ENCODE measurements at regions not wholly inside any gene's neighbourhood (a gene's known extent, or its start where the extent isn't known, plus 50 kb on each side); places are given as distances from the start of the nearest gene placed in this dataset.
"Not testable (repeated sequence)": the region's sequence is repeated elsewhere in the genome, so short reads cannot be mapped to it uniquely, and the experiment has no call there.

DNA sequence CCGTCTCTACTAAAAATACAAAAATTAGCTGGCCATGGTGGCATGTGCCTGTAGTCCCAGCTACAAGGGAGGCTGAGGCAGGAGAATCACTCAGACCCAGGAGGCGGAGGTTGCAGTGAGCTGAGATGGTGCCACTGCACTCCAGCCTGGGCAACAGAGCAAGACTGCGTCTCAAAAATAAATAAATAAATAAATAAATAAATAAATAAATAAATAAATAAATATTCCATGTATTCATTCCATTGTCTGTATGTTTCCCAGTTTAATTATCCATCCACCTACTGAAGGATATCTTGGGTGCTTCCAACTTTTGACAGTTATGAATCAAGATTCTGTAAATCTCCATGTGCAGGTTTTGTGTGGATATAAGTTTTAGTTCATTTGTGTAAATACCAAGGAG, 397.4 kb upstream of the SLC35B3 start:
- not testable (repeated sequence) for DNase-seq (ENCODE audit: low read depth in 2 of 2)

- DNase-seq (ENCODE audit: low read depth in 2 of 2): no peak
Measured at GRCh38 chr6:8831366-8832152, 396.2 kb upstream of the SLC35B3 start.

- DNase-seq (ENCODE audit: low read depth in 2 of 2): no peak
Measured at GRCh38 chr6:8830794-8831193, 395.4 kb upstream of the SLC35B3 start.

GRCh38 chr6:8829796-8830195, 394.5 kb upstream of the SLC35B3 start:
- no peak for DNase-seq (ENCODE audit: low read depth in 2 of 2)

DNA sequence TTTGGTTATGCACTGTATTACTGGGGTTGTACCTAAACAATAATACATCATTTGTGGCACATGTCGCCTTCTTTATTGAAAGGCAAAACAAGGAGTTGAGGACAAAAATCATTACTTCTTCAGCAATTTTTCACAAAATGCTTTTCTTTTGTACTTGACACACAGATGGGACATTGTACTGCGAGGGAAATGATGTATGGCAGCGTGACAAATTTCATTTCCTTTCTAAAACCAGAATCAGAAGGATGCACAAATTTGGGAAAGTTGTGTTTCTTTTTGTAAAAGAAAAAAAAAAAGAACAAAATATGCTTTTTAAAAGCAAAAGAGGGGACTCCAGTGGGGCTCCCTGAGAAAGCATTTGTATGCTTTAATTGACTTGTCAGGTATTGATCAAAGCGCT, 394.0 kb upstream of the SLC35B3 start:
- no peak for DNase-seq (ENCODE audit: low read depth in 2 of 2)

- no peak for DNase-seq (ENCODE audit: low read depth in 2 of 2)
Measured at GRCh38 chr6:8828376-8828775, 393.0 kb upstream of the SLC35B3 start.

GRCh38 chr6:8825726-8826125, 390.4 kb upstream of the SLC35B3 start:
- DNase-seq (ENCODE audit: low read depth in 2 of 2): no peak

DNA sequence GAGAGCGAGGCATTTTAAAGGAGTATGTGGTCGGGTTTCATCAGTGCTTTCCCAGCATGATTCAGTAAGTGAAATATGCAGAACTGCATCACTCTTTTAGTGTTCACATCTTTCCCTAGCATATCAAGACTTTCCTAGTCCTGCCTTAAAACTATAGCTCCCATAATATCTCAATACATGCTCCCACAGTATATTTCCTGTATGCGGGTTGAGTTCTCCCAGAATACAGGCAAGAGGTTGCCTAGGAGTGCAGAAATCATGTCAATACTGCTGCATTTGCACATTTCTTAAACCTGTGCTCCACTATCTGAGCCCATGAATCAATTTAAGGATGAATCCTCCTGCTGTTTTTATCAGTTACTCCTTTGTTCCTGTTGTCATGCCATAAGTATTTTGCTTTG, 386.6 kb upstream of the SLC35B3 start:
- no peak for DNase-seq (ENCODE audit: low read depth in 2 of 2)

DNA sequence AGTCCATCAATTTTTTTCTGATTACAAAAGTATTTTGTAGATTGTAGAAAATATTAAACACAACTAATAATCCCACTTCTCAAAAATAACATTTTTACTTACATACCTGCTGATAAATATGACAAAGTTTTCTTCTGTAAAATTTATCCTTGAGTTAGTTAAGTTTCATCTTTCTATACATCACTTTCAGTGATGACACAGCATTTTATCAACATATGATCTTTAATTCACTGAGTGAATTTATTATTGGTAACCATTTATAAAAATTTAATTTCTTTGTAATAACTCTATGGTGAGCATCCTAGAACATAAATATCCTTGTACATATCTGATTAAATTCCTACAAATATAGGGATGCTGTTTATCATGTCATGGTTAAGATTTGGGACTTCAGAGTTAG, 385.0 kb upstream of the SLC35B3 start:
- no peak for DNase-seq (ENCODE audit: low read depth in 2 of 2)

GRCh38 chr6:8819446-8819845, 384.1 kb upstream of the SLC35B3 start:
- DNase-seq (ENCODE audit: low read depth in 2 of 2): no peak

DNA sequence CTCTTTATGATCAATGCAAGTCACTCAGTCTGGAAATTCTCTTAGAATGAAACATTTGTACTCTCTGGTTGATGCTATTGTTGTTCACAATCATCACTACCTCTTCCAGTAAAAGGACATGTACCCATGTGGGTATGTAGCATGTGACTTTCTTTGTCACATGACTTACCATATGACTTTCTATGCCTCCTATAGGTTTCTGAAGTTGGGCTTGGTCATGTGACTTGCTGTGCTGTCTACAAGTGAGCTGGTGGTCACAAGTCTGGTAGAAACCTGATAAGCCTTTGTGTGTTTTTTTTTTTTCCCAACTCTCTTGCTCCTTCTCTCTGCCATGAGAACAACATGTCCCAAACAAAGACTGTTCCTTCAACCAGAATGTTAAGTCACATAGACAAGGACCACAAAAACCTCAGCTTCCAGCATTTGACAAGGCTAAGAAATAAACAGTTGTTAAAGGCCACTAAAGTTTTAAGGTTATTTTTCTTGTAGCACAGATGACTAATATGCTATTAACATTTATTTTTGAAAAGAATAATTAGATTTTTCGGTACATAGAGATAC, 379.2 kb upstream of the SLC35B3 start:
- no peak for DNase-seq (ENCODE audit: low read depth in 2 of 2)

- DNase-seq (ENCODE audit: low read depth in 2 of 2): no peak
Measured at GRCh38 chr6:8810325-8810724, 375.0 kb upstream of the SLC35B3 start.

DNA sequence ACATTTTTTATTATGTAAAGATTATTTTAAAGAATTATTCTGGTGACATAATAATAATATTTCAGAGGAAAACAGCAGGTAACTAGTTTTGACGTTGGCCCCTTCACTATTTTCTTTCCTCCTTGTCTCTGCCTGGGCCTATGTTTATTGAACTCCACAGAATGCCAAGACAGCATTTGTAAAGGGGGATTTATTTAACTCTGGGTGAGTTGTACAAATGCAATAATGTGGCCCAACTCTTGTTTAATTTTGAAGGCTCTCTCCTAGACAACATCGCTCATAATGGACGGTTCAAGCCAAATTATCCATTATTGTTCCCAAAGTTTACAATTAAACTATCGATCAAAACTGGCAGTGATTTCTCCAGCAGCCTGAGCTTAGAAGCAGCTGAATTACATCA, 374.3 kb upstream of the SLC35B3 start:
- no peak for DNase-seq (ENCODE audit: low read depth in 2 of 2)

DNA sequence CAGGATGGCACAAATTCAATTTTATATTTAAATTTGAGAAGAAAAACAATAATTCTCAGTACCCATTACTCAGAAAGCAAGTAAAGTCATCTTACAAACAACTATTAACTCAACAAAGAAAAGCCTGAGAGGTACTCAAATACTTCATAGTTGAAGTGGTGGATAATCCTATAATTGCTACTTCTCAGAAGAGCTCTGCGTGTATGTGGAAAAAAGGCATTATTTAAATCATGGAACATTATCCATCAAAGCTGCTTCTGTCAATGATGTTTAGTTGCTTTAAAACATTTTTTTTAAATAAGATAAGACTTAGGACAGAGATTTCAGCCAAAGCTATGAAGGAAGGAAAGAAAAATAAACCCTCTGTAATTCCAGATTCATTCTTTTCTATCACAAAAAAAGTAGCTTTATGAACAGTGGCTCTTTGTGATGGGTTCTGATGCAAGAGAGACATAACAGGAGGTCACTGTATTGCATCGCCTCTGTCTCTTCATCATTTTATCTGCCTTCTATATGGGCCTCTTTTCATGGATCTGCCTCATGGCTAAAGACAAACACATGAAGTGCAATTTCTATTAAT, 367.9 kb upstream of the SLC35B3 start:
- no peak for DNase-seq (ENCODE audit: low read depth in 2 of 2)

DNA sequence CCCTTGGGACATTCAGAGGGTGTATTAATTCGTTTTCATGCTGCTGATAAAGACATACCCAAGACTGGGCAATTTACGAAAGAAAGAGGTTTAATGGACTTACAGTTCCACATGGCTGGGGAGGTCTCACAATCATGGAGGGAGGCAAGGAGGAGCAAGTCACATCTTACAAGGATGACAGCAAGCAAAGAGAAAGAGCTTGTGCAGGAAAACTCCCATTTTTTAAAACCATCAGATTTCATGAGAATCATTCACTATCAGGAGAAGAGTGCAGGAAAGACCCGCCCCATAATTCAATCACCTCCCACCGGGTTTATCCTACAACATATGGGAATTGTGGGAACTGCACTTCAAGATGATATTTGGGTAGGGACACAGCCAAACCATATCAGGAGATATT, 367.1 kb upstream of the SLC35B3 start:
- not testable (repeated sequence) for DNase-seq (ENCODE audit: low read depth in 2 of 2)

DNA sequence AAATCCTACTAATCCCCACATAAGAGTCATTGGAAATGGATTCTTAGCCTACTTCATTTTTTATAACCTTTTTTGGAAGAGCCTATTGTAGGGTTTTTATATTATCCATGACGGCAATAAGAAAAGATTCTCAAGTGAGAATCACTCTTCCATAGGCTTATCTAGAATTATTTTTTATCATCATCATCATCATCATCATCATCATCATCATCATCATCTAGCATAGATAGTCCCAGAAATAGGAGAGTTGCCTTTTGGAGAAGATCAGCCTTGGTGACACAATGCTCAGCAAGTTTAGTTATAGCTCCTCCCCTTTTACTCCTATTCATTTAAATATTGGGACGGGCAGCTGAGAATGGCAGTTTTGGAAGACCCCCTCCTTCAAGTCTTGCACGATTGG, 359.1 kb upstream of the SLC35B3 start:
- no peak for DNase-seq (ENCODE audit: low read depth in 2 of 2)

DNA sequence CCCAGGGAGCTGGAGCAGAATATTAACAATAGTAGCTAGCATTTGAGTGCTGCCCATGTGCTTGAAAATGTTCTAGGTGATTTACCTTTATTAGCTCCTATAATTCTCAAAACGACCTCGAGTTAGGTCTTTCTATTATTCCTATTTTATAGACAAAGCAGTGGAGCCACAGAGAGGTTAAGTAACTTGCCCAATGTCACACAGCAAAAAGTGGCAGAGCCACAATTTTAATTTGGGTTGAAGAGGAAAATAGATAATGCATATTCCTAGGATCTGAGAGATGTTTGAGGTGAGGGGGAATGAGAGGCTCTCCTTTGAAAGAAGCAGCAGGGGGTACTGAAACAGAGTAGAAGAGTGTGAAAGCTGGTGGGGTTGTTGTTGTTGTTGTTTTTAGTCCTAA, 354.5 kb upstream of the SLC35B3 start:
- DNase-seq (ENCODE audit: low read depth in 2 of 2): no peak

GRCh38 chr6:8785223-8785622, 349.9 kb upstream of the SLC35B3 start:
- no peak for DNase-seq (ENCODE audit: low read depth in 2 of 2)

DNA sequence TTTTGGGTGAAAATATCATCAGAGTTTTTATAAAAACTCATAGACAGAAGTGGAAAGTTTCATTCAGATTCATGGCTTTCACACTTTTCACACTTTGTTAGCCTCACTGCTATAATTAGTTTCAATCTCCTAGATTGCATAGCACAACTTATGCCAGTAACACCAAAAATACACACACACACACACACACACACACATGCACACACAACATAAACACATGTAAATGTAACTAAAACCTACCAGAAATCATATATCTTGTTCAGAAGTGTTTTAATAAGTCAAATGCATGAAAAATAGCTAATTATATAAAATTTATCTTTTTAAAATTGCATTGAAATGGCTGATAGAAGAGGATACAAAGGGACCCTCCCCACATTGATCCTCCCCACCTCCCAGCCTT, 347.8 kb upstream of the SLC35B3 start:
- DNase-seq (ENCODE audit: low read depth in 2 of 2): no peak

DNA sequence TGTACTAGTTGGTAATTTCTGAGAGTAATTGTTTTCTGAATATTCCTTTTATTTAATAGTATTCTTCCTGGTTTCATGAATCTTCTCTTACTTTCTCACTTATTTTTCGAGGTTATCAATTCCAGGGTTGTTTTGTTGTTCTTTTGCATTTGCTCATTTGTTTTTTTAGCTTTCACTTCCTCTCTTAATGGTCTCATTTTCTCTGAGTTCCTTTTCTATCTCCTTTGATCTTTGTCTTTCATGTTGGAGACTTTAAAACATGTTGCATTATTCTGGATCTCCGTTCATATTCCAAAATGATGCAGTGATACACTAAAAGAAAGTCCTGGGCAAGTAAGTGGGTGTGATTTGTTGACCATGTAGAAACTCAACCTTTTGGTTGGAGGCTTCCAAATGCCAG, 345.3 kb upstream of the SLC35B3 start:
- DNase-seq (ENCODE audit: low read depth in 2 of 2): no peak

- DNase-seq (ENCODE audit: low read depth in 2 of 2): no peak
Measured at GRCh38 chr6:8764733-8765132, 329.4 kb upstream of the SLC35B3 start.

- no peak for DNase-seq (ENCODE audit: low read depth in 2 of 2)
Measured at GRCh38 chr6:8760951-8761350, 325.6 kb upstream of the SLC35B3 start.

DNA sequence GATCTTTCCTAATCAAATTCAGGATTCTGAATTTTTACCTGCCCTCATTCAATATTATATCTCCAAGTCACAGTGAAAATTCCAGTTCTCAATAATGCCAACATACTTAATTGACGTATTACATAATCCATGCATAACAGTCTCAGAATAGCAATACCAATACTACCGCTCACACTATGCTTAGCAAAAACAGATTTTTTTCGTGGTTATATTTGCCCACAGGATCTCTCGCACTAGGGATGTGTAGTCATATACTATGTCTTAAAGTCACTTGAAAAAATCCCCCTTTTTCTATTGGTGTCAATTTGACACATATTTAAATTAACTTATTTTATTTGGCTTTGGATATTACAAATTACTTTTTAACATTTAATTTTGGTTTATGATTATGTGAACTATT, 323.1 kb upstream of the SLC35B3 start:
- DNase-seq (ENCODE audit: low read depth in 2 of 2): no peak
